NCI-H2171 treated with DMSO at 0.1 percent for 48 hours (cell line): ENCODE measurements at regions not wholly inside any gene's neighbourhood (a gene's known extent, or its start where the extent isn't known, plus 50 kb on each side); places are given as distances from the start of the nearest gene placed in this dataset.

Experiments
- DNase-seq: peaks from one replicate; lab custom pipeline; 2025; lab: John Stamatoyannopoulos, UW

DNA sequence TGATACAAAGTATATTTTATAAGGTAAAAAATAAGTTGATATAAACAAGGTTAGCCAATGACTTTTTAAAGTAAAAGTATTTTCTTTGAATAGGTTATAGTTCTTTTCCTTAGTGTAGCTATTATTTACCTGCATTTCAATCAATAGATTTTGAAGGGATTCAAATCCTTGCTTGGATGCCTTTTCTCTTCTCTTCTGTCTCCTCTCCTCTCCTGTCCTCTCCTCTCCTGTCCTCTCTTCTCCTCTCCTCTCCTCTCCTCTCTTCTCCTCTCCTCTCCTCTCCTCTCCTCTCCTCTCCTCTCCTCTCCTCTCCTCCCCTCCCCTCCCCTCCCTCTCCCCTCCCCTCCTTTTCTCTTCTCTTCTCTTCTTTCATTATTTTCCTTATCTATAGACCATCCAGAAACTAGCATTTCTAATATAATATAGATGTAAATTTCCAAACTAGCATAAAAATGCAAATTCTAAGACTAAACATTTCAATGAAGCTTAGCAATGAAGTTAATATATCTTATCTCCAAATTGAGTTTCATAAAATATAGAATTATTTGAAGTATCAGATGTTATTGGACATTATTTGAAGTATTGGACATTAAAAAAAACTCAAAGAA is 60.5 kb upstream of the PRKCQ start:
- DNase-seq, result no peak

DNA sequence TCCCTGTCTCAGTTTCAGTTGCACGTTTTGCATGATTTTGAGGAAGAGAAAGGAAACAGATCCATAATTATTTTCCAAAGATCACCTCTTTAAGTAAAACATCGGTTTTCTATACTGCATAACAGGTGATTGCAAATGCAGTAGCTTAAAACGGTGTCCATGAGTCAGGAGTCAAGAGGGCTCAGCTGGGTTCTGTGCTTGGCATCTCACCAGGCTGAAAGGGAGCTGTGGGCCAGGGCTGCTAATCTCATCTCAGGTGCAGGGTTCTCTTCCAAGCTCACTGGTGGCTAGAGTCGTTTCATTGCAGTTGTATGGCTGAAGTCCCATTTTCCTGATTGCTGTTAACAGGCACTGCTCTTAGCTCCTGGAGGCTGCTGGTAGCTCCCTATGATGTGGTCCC is 57.0 kb upstream of the PRKCQ start:
- DNase-seq, result no peak

DNA sequence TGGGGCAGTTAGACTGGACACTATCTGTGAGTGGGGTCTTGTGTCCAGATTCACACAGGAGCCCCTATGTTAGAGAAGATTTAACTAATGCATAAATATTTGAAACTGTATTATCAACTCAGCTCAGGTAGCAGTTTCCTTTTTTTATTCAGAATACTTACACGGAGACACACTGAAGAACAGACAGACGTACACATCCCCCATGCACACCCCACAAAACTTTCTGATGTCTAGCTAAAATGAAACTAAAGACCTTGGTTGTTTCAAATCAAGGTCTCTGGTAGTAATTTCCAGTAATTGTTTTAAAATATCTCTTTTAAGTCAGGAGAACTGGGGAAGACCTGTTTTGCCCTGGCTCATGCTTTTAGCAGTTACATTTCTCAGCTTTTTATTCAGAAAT is 55.7 kb upstream of the PRKCQ start:
- no peak for DNase-seq
